ENCODE measurements at regions not wholly inside any gene's neighbourhood (a gene's known extent, or its start where the extent isn't known, plus 50 kb on each side); places are given as distances from the start of the nearest gene placed in this dataset.
"Not testable (repeated sequence)": the region's sequence is repeated elsewhere in the genome, so short reads cannot be mapped to it uniquely, and the experiment has no call there.

DNA sequence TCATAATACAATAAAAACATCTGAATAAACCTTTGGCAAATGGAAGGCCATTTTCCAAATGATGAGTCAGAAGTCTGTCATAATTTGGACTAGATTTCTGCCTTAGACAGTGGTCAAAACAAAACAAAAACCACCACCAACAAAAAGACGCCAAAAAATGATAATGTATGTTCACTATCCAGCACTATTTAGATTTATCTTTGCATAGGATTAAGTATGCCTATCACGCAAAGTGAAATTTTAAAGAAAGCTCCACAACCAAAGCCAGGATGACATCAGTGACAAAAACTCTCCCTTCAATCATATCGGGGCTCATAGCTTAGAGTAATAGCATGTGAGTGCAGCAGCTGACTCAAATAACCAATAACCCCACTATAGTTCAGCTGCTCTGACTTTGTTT, 201.9 kb downstream of the MOXD1 start:
- H3K27ac ChIP-seq (ENCODE audit: low read length), result no peak overlapping the region
- 66% methylated on average over 3 of the region's 3 CpGs for WGBS
- ATAC-seq (no peak), DNase-seq (no peak)
- intact Hi-C loops (cut with DNase I), result no loop called here
- H3K4me1 ChIP-seq (ENCODE audit: control insufficient read depth, insufficient read depth, low read length), result peaks cover 2% of the 10 kb centered on the region
- H3K27me3 ChIP-seq (ENCODE audit: control insufficient read depth, insufficient read depth), result no peaks in the 10 kb centered on the region
- no peaks in the 10 kb centered on the region for H3K9me3 ChIP-seq (ENCODE audit: control insufficient read depth, low read length)
- H3K4me3 ChIP-seq (ENCODE audit: low read length), result no peak overlapping the region

DNA sequence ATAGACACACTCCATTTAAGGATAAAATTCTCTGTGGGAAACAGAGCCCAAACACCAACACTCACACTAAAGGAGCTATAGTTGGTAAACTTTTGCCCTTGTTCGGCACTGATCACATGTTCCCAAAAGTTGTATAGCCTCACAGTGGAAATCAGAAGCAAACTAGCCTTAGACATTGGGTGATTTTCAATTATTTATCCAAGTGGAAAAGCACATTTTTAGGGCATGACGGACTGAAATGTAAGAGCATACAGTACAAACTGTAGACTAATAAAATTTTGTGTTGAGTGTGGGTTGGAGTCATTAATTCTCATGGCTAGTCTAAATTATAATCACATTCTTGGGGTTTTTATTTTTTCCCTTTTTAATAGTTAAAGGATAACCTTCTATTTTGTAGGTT, 202.4 kb downstream of the MOXD1 start:
- no peak for ATAC-seq

DNA sequence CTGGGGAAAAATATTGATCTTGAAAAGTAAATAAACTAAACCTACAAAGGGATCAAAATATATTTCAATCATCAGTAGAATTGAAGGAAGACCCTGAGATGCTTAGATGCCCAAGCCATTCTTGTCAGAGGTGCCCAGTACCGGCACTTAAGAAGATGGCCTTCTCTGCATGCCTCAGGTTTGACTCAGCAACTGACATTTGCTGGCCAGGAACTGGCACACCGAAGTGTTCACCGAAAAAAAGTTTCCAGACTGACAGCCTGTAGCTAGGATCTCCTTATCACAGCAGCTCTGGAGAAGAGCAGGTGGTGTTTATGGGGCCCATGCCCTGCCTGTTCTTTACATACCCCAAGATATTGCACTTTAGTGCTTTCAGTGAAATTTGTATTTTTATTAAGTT, 203.2 kb downstream of the MOXD1 start:
- no peak overlapping the region for H3K27ac ChIP-seq (ENCODE audit: low read length)
- ATAC-seq (peak in 1 of 2 donors; percentile 31), DNase-seq (no peak)
- intact Hi-C loops (cut with DNase I), result no loop called here
- WGBS, result 70% methylated on average over 3 of the region's 3 CpGs
- H3K4me3 ChIP-seq (ENCODE audit: low read length), result no peak overlapping the region
- H3K27me3 ChIP-seq (ENCODE audit: control insufficient read depth, insufficient read depth), result no peaks in the 10 kb centered on the region
- no peaks in the 10 kb centered on the region for H3K9me3 ChIP-seq (ENCODE audit: control insufficient read depth, low read length)
- H3K4me1 ChIP-seq (ENCODE audit: control insufficient read depth, insufficient read depth, low read length), result peaks cover 2% of the 10 kb centered on the region

More for the DNA sequence above, 202.4 kb downstream of the MOXD1 start:
- Histone ChIP-seq H3K9me3 (ENCODE audit: control insufficient read depth, low read length) (no peaks in the 10 kb centered on the region), H3K4me3 (ENCODE audit: low read length) (no peak overlapping the region), H3K4me1 (ENCODE audit: control insufficient read depth, insufficient read depth, low read length) (peaks cover 2% of the 10 kb centered on the region), H3K27me3 (ENCODE audit: control insufficient read depth, insufficient read depth) (no peaks in the 10 kb centered on the region), H3K27ac (ENCODE audit: low read length) (no peak overlapping the region)
- intact Hi-C loops (cut with DNase I), result no loop called here
- WGBS, result 73% methylated on average over 2 of the region's 2 CpGs
- DNase-seq, result no peak

DNA sequence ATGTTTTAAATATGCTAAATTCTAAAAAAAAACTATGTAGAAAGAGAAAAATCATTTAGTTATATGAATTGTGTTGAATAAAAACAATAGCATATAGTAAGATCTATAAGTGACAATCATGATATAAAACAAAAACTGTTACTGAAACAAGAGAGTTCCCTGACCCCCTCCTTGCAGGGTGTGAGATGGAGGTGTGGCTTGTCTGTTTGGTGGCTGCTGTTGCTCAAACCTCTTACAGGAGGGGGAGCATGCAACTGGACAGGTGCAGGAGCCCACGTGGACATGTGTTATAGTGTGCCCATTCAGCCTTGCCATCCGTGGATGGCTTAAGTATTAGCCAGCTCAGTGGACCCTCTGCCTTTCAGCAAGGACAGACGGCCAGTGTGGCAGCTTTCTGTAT, 206.7 kb downstream of the MOXD1 start:
- no peak for DNase-seq
- no peaks in the 10 kb centered on the region for H3K27me3 ChIP-seq (ENCODE audit: control insufficient read depth, insufficient read depth)
- no peaks in the 10 kb centered on the region for H3K4me1 ChIP-seq (ENCODE audit: control insufficient read depth, insufficient read depth, low read length)
- WGBS, result 84% methylated on average over 3 of the region's 3 CpGs
- no peak for ATAC-seq
- no peaks in the 10 kb centered on the region for H3K9me3 ChIP-seq (ENCODE audit: control insufficient read depth, low read length)
- no peak overlapping the region for H3K4me3 ChIP-seq (ENCODE audit: low read length)
- no peak overlapping the region for H3K27ac ChIP-seq (ENCODE audit: low read length)
- intact Hi-C loops (cut with DNase I), result no loop called here

DNA sequence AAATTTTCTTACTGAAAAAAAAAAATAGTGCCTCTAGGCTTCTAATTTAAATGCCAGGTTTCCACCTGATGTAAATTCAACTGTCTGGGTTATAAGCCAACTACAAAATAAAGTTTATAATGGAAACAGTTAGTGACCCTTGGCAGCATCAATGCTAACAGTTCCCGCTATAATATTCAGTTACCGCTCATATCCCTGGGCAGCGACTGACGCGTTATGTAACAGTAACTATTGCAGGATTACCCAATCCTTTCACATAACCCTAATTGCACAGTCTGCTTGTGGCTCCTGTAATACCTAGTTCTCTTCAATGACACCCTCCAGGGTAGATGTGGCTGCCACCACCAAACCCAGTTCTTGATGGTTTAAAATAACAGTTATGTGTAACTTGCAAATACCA, 208.6 kb downstream of the MOXD1 start:
- 95% methylated on average over 5 of the region's 5 CpGs for WGBS
- intact Hi-C loops (cut with DNase I), result no loop called here
- Histone ChIP-seq H3K27me3 (ENCODE audit: control insufficient read depth, insufficient read depth) (no peaks in the 10 kb centered on the region), H3K9me3 (ENCODE audit: control insufficient read depth, low read length) (no peaks in the 10 kb centered on the region), H3K4me1 (ENCODE audit: control insufficient read depth, insufficient read depth, low read length) (no peaks in the 10 kb centered on the region), H3K27ac (ENCODE audit: low read length) (no peak overlapping the region), H3K4me3 (ENCODE audit: low read length) (no peak overlapping the region)
- DNase-seq, result no peak
- no peak for ATAC-seq

DNA sequence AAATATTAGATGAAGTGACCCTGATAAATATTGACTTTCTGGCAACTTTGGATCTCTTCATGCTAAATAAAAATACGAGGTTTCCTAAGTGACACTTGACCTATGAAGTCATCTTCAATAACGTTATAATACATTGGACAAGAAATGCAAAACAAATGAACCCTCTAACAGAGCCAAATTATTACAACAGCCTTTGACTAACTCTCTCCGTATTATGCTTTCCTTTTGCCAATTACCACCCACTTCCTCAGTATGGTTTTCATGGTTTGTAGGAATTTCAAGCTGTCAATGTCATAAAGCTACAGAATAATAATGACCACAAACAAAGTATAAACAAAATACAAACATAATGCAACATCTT, 210.5 kb downstream of the MOXD1 start:
- Histone ChIP-seq H3K9me3 (ENCODE audit: control insufficient read depth, low read length) (no peaks in the 10 kb centered on the region), H3K4me3 (ENCODE audit: low read length) (no peak overlapping the region), H3K27me3 (ENCODE audit: control insufficient read depth, insufficient read depth) (no peaks in the 10 kb centered on the region), H3K27ac (ENCODE audit: low read length) (no peak overlapping the region), H3K4me1 (ENCODE audit: control insufficient read depth, insufficient read depth, low read length) (no peaks in the 10 kb centered on the region)
- ATAC-seq (peak; percentile 55 to 60), DNase-seq (no peak)
- intact Hi-C loops (cut with DNase I), result no loop called here
- WGBS, result 33% methylated on average over 3 of the region's 3 CpGs

DNA sequence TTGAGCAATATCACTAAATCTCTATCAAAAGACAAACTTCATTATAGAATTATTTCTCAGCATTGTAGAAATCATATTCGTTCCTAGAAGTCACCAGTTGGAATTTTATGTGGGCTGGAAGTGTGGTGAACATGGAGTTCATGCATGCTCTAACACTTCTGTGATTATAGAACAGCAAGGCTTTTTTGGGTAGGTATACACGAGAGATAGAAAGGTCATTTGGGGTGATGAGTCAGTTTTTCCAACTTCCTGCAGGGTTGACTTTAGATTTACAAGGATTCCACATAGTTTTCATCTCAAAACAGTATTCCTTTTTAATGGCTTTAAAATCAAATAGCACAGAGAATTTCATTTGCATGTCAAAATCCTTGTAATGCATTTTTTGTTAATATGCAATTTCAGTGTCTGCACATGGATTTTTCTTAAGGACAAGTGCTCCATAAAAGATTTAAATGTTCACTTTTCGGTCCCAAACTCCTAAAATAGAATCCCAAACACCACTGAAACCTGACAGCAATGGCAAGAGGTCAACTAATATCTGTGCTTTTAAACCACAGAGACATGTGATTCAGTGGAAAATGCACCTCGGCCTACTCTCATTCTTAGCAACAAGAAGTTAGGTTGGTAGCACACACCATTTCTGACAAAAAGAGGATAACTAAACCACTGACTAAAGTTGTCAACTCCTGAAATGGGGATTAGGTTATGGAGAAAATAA, 211.0 kb downstream of the MOXD1 start:
- intact Hi-C loops (cut with DNase I), result no loop called here
- H3K9me3 ChIP-seq (ENCODE audit: control insufficient read depth, low read length), result no peaks in the 10 kb centered on the region
- no peaks in the 10 kb centered on the region for H3K4me1 ChIP-seq (ENCODE audit: control insufficient read depth, insufficient read depth, low read length)
- H3K27ac ChIP-seq (ENCODE audit: low read length), result no peak overlapping the region
- WGBS, result 46% methylated on average over 4 of the region's 4 CpGs
- ATAC-seq (no peak), DNase-seq (no peak)
- H3K4me3 ChIP-seq (ENCODE audit: low read length), result no peak overlapping the region
- no peaks in the 10 kb centered on the region for H3K27me3 ChIP-seq (ENCODE audit: control insufficient read depth, insufficient read depth)

DNA sequence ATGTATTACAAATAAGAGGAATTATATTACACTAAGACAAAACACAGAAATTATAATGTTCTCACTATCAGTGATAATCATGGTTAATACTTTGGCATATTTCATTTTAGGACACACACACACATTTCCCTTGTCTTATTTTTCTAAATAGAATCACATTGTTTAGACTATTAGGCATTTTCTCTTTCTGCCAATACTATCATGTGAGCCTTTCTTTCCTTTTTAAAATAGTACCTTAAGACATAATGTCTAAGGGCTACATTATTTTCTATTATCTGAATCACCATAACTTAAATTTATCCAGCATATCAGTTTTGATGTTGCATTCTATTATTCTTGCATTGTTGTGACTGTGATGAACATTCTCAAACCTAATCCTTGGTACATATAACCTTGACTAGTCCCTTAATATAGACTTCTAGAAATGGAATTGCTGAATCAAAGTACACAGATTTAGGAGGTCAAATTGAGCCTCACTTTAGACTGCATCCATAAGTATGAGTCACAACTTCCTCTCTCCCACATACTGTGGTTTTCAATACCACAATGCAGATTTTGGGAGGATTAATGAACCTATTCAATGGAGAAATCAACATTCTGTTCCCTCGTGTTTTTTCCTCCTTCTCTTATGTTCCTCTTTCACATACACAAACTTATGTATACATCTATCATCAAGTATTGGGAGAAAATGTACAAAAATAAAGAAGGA, 212.6 kb downstream of the MOXD1 start:
- intact Hi-C loops (cut with DNase I), result no loop called here
- WGBS, result 52% methylated on average over 1 of the region's 1 CpG
- Histone ChIP-seq H3K9me3 (ENCODE audit: control insufficient read depth, low read length) (no peaks in the 10 kb centered on the region), H3K4me3 (ENCODE audit: low read length) (no peak overlapping the region), H3K27ac (ENCODE audit: low read length) (no peak overlapping the region), H3K27me3 (ENCODE audit: control insufficient read depth, insufficient read depth) (no peaks in the 10 kb centered on the region), H3K4me1 (ENCODE audit: control insufficient read depth, insufficient read depth, low read length) (no peaks in the 10 kb centered on the region)
- DNase-seq, result no peak
- ATAC-seq, result no peak

DNA sequence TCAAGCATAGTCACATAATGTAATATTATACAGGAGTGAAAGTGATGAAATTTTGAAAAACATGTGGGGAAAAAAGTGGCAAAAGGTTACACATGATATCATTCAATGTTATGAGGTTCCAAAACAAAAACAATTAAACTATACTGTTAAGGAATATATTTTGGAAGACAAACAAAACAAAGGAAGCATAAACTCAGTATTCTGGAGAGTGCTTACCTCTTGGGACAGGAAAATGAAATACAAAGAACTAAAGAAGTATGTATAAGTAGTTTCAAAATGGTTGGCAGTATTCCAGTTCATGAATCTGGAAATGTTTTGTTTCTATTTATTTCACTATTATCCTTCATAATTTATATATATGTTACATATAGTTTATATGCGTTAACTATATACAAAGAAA, 213.5 kb downstream of the MOXD1 start:
- Histone ChIP-seq H3K27me3 (ENCODE audit: control insufficient read depth, insufficient read depth) (no peaks in the 10 kb centered on the region), H3K9me3 (ENCODE audit: control insufficient read depth, low read length) (no peaks in the 10 kb centered on the region), H3K27ac (ENCODE audit: low read length) (no peak overlapping the region), H3K4me1 (ENCODE audit: control insufficient read depth, insufficient read depth, low read length) (no peaks in the 10 kb centered on the region), H3K4me3 (ENCODE audit: low read length) (no peak overlapping the region)
- ATAC-seq, result no peak
- intact Hi-C loops (cut with DNase I), result no loop called here
- WGBS, result 90% methylated on average over 1 of the region's 1 CpG
- DNase-seq, result no peak

DNA sequence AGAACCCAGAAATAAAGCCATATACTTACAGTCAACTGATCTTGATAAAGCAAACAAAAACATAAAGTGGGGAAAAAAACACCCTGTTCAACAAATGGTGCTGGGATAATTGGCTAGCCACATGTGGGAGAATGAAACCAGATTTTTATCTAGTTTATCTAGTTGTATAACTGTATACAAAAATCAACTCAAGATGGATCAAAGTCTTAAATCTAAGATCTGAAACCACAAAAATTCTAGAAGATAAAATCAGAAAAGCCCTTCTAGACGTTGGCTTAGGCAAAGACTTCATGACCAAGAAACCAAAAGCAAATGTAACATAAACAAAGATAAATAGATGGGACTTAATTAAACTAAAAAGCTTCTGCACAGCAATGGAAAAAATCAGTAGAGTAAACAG, 216.3 kb downstream of the MOXD1 start:
- DNase-seq; intact Hi-C loops (cut with DNase I); H3K9me3 ChIP-seq (ENCODE audit: control insufficient read depth, low read length); H3K4me3 ChIP-seq (ENCODE audit: low read length); H3K27ac ChIP-seq (ENCODE audit: low read length); ATAC-seq; H3K27me3 ChIP-seq (ENCODE audit: control insufficient read depth, insufficient read depth); H3K4me1 ChIP-seq (ENCODE audit: control insufficient read depth, insufficient read depth, low read length): not testable (repeated sequence)
- WGBS, result 64% methylated on average over 1 of the region's 1 CpG

DNA sequence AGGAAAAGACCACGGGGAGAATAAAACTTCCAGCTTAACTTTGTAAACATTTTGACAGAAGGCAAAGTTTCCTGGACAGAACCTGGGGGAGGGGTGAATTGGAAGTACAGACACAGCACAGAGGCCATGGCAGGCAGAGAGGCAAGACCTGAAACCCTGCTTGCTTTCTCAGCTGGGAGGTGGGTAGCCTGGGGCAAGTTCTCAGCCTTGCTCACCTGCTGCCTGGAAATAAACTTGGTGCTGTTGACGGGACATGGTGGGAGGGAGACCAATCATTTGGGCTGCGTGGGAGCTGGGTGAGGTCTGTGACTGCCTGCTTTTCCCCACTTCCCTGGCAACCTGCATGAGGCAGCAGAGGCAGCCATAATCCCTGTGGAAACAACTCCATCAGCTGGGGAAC, 221.3 kb downstream of the MOXD1 start:
- intact Hi-C loops (cut with DNase I), result no loop called here

More for the DNA sequence above, 221.3 kb downstream of the MOXD1 start:
- DNase-seq (no peak), ATAC-seq (no peak)
- WGBS, result 74% methylated on average over 3 of the region's 3 CpGs
- Histone ChIP-seq H3K27ac (ENCODE audit: low read length) (no peak overlapping the region), H3K27me3 (ENCODE audit: control insufficient read depth, insufficient read depth) (no peaks in the 10 kb centered on the region), H3K9me3 (ENCODE audit: control insufficient read depth, low read length) (peaks cover under 1% of the 10 kb centered on the region), H3K4me1 (ENCODE audit: control insufficient read depth, insufficient read depth, low read length) (no peaks in the 10 kb centered on the region), H3K4me3 (ENCODE audit: low read length) (no peak overlapping the region)

Measured in right cardiac atrium (tissue), 5 donors.